ENCODE measurements at regions not wholly inside any gene's neighbourhood (a gene's known extent, or its start where the extent isn't known, plus 50 kb on each side); places are given as distances from the start of the nearest gene placed in this dataset.

DNA sequence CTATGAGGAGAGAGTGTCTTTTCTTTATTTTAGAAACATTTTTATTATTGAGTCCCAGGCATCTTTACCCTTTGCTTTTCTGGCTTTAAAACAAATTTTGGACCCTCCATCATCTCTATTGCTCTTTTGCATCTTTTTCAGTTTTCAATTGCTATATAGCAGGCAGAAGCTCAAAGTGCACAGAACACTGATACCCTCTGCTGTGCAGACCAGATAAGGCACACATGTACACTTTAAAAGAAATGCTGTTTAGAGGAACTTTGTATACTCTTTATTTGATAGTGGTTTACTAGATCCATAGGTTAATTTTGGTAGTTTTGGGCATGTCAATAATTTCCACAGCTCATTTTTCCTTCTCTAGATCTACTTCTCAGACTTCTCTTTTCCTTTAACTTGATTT lies 324.2 kb downstream of the SH2D4B start:
- no peak for FAIRE-seq
- Histone ChIP-seq H3K36me3 (ENCODE audit: control insufficient read depth in 2 of 2, insufficient read depth in 2 of 2, low read length in 1 of 2) (no peaks in the 10 kb centered on the region), H3K9ac (ENCODE audit: control insufficient read depth, insufficient read depth, low read length) (no peak overlapping the region), H3K27ac (ENCODE audit: control insufficient read depth, insufficient read depth) (no peak overlapping the region), H3K4me1 (ENCODE audit: control insufficient read depth, insufficient read depth, low read length) (no peaks in the 10 kb centered on the region), H2AFZ (ENCODE audit: control insufficient read depth, low read depth, low read length) (no peak overlapping the region), H4K20me1 (ENCODE audit: control insufficient read depth, insufficient read depth) (no peaks in the 10 kb centered on the region), H3K27me3 (replicated peaks in 1 of 2; ENCODE audit: control insufficient read depth in 2 of 2, insufficient read depth in 2 of 2, low read length in 1 of 2) (no peaks in the 10 kb centered on the region), H3K4me2 (ENCODE audit: control insufficient read depth, insufficient read depth) (no peak overlapping the region), H3K4me3 (no peak overlapping the region), H3K79me2 (ENCODE audit: control insufficient read depth, insufficient read depth, low read length) (no peaks in the 10 kb centered on the region), H3K9me3 (replicated peaks; ENCODE audit: control insufficient read depth, insufficient read depth, low read length) (no peaks in the 10 kb centered on the region)
- intact Hi-C loops (cut with micrococcal nuclease; ENCODE audit: unreplicated experiment) (no loop called here), in situ Hi-C loops (cut with MboI) (no loop called here)
- ATAC-seq, result no peak
- SMC1A ChIA-PET (ENCODE audit: uncharacterized antibody, unreplicated experiment), result interaction anchor here (1.3 kb wide), 1 partner anchor 162 kb away, joined by 4 read pairs; no protein-coding TSS in a partner anchor
- RAD21 ChIA-PET (ENCODE audit: unreplicated experiment), result no interaction called here
- no peak for DNase-seq (ENCODE audit: low read depth, low spot score)
- CTCF ChIA-PET, result interaction anchor here (0.5 to 1.3 kb wide), 3 partner anchors 8 to 358 kb away, joined by 3 read pairs; no protein-coding TSS in a partner anchor
- POLR2A ChIA-PET, result no interaction called here
- TF ChIP-seq SMC3 (IDR thresholded peaks at IDR 0.05; ENCODE audit: borderline replicate concordance, low read length), result peak; percentile 16; the same call in 1 of the 2 replicates
- TF ChIP-seq, protein P1, sequence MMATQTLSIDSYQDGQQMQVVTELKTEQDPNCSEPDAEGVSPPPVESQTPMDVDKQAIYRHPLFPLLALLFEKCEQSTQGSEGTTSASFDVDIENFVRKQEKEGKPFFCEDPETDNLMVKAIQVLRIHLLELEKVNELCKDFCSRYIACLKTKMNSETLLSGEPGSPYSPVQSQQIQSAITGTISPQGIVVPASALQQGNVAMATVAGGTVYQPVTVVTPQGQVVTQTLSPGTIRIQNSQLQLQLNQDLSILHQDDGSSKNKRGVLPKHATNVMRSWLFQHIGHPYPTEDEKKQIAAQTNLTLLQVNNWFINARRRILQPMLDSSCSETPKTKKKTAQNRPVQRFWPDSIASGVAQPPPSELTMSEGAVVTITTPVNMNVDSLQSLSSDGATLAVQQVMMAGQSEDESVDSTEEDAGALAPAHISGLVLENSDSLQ (IDR thresholded peaks at IDR 0.05), result no peak
- TF ChIP-seq, protein P2, sequence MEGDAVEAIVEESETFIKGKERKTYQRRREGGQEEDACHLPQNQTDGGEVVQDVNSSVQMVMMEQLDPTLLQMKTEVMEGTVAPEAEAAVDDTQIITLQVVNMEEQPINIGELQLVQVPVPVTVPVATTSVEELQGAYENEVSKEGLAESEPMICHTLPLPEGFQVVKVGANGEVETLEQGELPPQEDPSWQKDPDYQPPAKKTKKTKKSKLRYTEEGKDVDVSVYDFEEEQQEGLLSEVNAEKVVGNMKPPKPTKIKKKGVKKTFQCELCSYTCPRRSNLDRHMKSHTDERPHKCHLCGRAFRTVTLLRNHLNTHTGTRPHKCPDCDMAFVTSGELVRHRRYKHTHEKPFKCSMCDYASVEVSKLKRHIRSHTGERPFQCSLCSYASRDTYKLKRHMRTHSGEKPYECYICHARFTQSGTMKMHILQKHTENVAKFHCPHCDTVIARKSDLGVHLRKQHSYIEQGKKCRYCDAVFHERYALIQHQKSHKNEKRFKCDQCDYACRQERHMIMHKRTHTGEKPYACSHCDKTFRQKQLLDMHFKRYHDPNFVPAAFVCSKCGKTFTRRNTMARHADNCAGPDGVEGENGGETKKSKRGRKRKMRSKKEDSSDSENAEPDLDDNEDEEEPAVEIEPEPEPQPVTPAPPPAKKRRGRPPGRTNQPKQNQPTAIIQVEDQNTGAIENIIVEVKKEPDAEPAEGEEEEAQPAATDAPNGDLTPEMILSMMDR (IDR thresholded peaks at IDR 0.05 in 2 of 3, conservative IDR thresholded peaks at IDR 0.05 in 1 of 3; ENCODE audit: control insufficient read depth in 2 of 3, extremely low read depth in 1 of 3, insufficient read depth in 1 of 3, low read depth in 3 of 3, low read length in 3 of 3), result peak in 1 of 3 experiments; percentile 28; a peak in 2 of 6 replicates
- TF ChIP-seq, protein P3, sequence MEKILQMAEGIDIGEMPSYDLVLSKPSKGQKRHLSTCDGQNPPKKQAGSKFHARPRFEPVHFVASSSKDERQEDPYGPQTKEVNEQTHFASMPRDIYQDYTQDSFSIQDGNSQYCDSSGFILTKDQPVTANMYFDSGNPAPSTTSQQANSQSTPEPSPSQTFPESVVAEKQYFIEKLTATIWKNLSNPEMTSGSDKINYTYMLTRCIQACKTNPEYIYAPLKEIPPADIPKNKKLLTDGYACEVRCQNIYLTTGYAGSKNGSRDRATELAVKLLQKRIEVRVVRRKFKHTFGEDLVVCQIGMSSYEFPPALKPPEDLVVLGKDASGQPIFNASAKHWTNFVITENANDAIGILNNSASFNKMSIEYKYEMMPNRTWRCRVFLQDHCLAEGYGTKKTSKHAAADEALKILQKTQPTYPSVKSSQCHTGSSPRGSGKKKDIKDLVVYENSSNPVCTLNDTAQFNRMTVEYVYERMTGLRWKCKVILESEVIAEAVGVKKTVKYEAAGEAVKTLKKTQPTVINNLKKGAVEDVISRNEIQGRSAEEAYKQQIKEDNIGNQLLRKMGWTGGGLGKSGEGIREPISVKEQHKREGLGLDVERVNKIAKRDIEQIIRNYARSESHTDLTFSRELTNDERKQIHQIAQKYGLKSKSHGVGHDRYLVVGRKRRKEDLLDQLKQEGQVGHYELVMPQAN (conservative IDR thresholded peaks at IDR 0.05), result no peak
- no peak for TF ChIP-seq ETV6 (conservative IDR thresholded peaks at IDR 0.05 in 1 of 2, IDR thresholded peaks at IDR 0.05 in 1 of 2; ENCODE audit: borderline replicate concordance in 1 of 2, low read depth in 1 of 2)
- TF ChIP-seq, protein P4, sequence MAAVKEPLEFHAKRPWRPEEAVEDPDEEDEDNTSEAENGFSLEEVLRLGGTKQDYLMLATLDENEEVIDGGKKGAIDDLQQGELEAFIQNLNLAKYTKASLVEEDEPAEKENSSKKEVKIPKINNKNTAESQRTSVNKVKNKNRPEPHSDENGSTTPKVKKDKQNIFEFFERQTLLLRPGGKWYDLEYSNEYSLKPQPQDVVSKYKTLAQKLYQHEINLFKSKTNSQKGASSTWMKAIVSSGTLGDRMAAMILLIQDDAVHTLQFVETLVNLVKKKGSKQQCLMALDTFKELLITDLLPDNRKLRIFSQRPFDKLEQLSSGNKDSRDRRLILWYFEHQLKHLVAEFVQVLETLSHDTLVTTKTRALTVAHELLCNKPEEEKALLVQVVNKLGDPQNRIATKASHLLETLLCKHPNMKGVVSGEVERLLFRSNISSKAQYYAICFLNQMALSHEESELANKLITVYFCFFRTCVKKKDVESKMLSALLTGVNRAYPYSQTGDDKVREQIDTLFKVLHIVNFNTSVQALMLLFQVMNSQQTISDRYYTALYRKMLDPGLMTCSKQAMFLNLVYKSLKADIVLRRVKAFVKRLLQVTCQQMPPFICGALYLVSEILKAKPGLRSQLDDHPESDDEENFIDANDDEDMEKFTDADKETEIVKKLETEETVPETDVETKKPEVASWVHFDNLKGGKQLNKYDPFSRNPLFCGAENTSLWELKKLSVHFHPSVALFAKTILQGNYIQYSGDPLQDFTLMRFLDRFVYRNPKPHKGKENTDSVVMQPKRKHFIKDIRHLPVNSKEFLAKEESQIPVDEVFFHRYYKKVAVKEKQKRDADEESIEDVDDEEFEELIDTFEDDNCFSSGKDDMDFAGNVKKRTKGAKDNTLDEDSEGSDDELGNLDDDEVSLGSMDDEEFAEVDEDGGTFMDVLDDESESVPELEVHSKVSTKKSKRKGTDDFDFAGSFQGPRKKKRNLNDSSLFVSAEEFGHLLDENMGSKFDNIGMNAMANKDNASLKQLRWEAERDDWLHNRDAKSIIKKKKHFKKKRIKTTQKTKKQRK (IDR thresholded peaks at IDR 0.05; ENCODE audit: low read depth, low read length), result no peak
- no peak for TF ChIP-seq GATAD2B (conservative IDR thresholded peaks at IDR 0.05; ENCODE audit: low read depth)
- TF ChIP-seq RAD21 (IDR thresholded peaks at IDR 0.05; ENCODE audit: insufficient read depth, low read depth, low read length), result peak; percentile 49; the same call in 1 of the 2 replicates
- BruUV-seq (replicated peaks), result no TSS peak
